VCaP (cell line): ENCODE measurements at regions not wholly inside any gene's neighbourhood (a gene's known extent, or its start where the extent isn't known, plus 50 kb on each side); places are given as distances from the start of the nearest gene placed in this dataset.
"Not testable (repeated sequence)": the region's sequence is repeated elsewhere in the genome, so short reads cannot be mapped to it uniquely, and the experiment has no call there.

Source experiments
- H3K27ac ChIP-seq: fragments of 450-650 bp; 2 replicates; pipeline ENCODE4 v1.5.1; 2017
- CTCF ChIP-seq: fragments of 450-650 bp; conservative IDR thresholded peaks from 2 replicates; pipeline ENCODE4 v1.5.1; 2017; ENCODE audit warnings: mild to moderate bottlenecking, moderate library complexity

- TF ChIP-seq CTCF: no peak
- no peak overlapping the region for H3K27ac ChIP-seq
Measured at GRCh38 chr21:18023157-18023556, 204.0 kb upstream of the C21orf91 start.

GRCh38 chr21:18007121-18007520, 188.0 kb upstream of the C21orf91 start:
- no peak for TF ChIP-seq CTCF

GRCh38 chr21:18006691-18007090, 187.5 kb upstream of the C21orf91 start:
- no peak for TF ChIP-seq CTCF
- no peak overlapping the region for H3K27ac ChIP-seq

More at GRCh38 chr21:18007121-18007520, 188.0 kb upstream of the C21orf91 start:
- no peak overlapping the region for H3K27ac ChIP-seq

GRCh38 chr21:18002393-18002792, 183.2 kb upstream of the C21orf91 start:
- no peak for TF ChIP-seq CTCF
- no peak overlapping the region for H3K27ac ChIP-seq

- no peak for TF ChIP-seq CTCF
- H3K27ac ChIP-seq: no peak overlapping the region
Measured at GRCh38 chr21:18000981-18001686, 182.0 kb upstream of the C21orf91 start.

GRCh38 chr21:17998599-17998998, 179.4 kb upstream of the C21orf91 start:
- not testable (repeated sequence) for H3K27ac ChIP-seq

GRCh38 chr21:17989780-17990179, 170.6 kb upstream of the C21orf91 start:
- H3K27ac ChIP-seq: no peak overlapping the region
- TF ChIP-seq CTCF: no peak

- H3K27ac ChIP-seq: no peak overlapping the region
- TF ChIP-seq CTCF: no peak
Measured at GRCh38 chr21:17988102-17988437, 168.9 kb upstream of the C21orf91 start.
